ENCODE measurements at regions not wholly inside any gene's neighbourhood (a gene's known extent, or its start where the extent isn't known, plus 50 kb on each side); places are given as distances from the start of the nearest gene placed in this dataset.
"Not testable (repeated sequence)": the region's sequence is repeated elsewhere in the genome, so short reads cannot be mapped to it uniquely, and the experiment has no call there.

GRCh38 chr1:5120559-5120958, 466.1 kb downstream of the AJAP1 start:
- no peak overlapping the region for H3K4me3 ChIP-seq (ENCODE audit: low read depth, low read length)
- no peak for DNase-seq (ENCODE audit: low read depth)
- no peak for TF ChIP-seq CTCF (IDR thresholded peaks at IDR 0.05; ENCODE audit: control insufficient read depth, extremely low read depth, insufficient read depth)

DNA sequence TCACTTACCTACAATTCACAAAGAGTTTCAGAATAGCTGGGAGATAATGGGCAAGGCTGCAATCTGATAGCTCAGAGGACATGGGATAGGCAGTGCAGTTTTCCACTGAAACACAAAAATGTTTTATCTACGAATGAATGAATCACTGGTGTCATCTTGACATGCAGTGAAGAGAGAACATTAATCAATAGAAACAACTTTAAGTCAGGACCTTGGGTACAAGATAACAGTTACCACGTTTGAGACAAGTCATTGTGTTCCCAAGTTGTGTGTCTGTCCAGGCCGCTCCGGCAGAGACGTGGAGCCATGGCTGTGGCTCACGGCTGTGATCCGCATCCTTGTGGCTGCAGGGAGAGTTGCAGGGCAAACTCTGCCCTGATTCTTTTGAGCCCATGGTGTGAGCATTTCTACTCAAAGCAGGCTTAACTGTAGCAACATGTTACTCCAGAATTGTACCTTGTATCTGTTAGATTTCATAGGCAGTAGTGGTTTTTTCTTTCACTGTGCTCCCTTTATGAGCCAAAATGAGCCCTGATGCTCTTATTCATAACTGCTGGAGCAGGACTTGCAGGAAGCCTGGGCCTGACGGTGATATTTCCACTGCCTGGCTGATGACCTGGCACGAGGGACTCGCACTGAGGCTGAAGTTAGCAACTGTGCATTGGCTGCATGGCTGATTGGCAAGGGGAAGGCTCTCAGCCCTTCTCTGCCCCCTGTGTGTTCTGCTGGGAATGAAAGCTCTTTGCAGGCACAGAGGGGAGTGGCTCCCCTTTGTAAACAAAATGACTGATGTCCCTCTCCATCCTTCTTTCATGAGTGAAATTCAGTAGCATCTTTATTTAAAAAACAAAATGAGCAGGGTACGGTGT, 465.2 kb downstream of the AJAP1 start:
- peak; percentile 48 for TF ChIP-seq CTCF (IDR thresholded peaks at IDR 0.05; ENCODE audit: control insufficient read depth, extremely low read depth, insufficient read depth)
- no peak overlapping the region for H3K4me3 ChIP-seq (ENCODE audit: low read depth, low read length)
- DNase-seq (ENCODE audit: low read depth), result no peak

DNA sequence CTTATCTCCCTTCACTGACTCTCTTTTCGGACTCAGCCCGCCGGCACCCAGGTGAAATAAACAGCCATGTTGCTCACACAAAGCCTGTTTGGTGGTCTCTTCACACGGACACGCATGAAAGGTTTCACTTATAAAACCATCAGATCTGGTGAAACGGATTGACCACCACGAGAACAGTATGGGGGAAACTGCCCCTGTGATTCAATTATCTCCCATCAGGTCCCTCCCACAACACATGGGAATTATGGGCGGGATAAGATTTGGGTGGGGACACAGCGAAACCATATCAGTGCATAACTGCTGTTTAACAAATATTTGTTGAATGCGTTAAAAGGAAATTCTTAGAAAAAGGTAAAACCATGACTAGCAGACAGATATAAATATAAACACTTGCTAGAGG, 464.4 kb downstream of the AJAP1 start:
- DNase-seq (ENCODE audit: low read depth); H3K4me3 ChIP-seq (ENCODE audit: low read depth, low read length): not testable (repeated sequence)

DNA sequence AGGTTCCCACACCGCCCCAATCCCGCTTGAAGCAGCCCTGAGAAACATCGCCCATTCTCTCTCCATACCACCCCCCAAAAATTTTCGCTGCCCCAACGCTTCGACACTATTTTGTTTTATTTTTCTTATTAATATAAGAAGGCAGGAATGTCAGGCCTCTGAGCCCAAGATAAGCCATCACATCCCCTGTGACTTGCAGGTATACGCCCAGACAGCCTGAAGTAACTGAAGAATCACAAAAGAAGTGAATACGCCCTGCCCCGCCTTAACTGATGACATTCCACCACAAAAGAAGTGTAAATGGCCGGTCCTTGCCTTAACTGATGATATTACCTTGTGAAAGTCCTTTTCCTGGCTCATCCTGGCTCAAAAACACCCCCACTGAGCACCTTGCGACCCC, 463.9 kb downstream of the AJAP1 start:
- not testable (repeated sequence) for H3K4me3 ChIP-seq (ENCODE audit: low read depth, low read length); DNase-seq (ENCODE audit: low read depth)

- H3K4me3 ChIP-seq (ENCODE audit: low read depth, low read length), result no peak overlapping the region
- no peak for TF ChIP-seq CTCF (IDR thresholded peaks at IDR 0.05; ENCODE audit: control insufficient read depth, extremely low read depth, insufficient read depth)
- no peak for DNase-seq (ENCODE audit: low read depth)
These were observed 457.2 kb downstream of the AJAP1 start for GRCh38 chr1:5111581-5111980.

- no peak for TF ChIP-seq CTCF (IDR thresholded peaks at IDR 0.05; ENCODE audit: control insufficient read depth, extremely low read depth, insufficient read depth)
- no peak overlapping the region for H3K4me3 ChIP-seq (ENCODE audit: low read depth, low read length)
- no peak for DNase-seq (ENCODE audit: low read depth)
These were observed 456.1 kb downstream of the AJAP1 start for GRCh38 chr1:5110508-5110907.

- H3K4me3 ChIP-seq (ENCODE audit: low read depth, low read length), result no peak overlapping the region
- DNase-seq (ENCODE audit: low read depth), result no peak
- no peak for TF ChIP-seq CTCF (IDR thresholded peaks at IDR 0.05; ENCODE audit: control insufficient read depth, extremely low read depth, insufficient read depth)
These were observed 455.2 kb downstream of the AJAP1 start for GRCh38 chr1:5109633-5110032.

DNA sequence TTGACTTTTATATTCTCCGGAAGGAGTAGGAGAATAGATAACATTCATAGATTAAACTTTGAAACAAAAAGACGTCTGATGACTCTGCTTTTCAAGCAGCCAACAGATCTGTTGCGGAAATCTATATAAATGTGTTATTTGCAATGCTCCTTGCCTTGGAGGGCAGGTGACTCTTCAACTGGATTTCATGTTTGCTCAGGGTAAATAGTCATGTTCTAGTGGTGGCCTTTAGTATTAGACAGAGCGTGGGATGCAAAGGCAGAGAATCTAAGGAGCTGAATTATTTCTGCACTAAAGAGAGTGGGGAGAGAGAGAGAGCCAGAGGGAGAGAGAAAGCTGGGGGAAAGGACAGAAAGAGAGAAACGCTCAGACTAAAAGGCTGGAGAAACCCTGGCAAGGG, 454.3 kb downstream of the AJAP1 start:
- peak; percentile 27 for DNase-seq (ENCODE audit: low read depth)
- no peak for TF ChIP-seq CTCF (IDR thresholded peaks at IDR 0.05; ENCODE audit: control insufficient read depth, extremely low read depth, insufficient read depth)
- H3K4me3 ChIP-seq (ENCODE audit: low read depth, low read length), result no peak overlapping the region
